H1 (cell line): ENCODE measurements at regions not wholly inside any gene's neighbourhood (a gene's known extent, or its start where the extent isn't known, plus 50 kb on each side); places are given as distances from the start of the nearest gene placed in this dataset.

Experiments used
- BCL11A ChIP-seq, 2 experiments: IDR thresholded peaks; one replicate each; pipeline ENCODE4 v1.6.1; 2011; ENCODE audit warnings: low read depth in 2 of 2, low read length in 2 of 2, mild to moderate bottlenecking in 2 of 2
- JUND ChIP-seq: IDR thresholded peaks from 2 replicates; pipeline ENCODE4 v1.6.1; 2011; ENCODE audit warnings: mild to moderate bottlenecking, improper control_type of control experiment, low read length
- KDM1A ChIP-seq: fragments of 200-600, 300-600 bp; sonication (generic); IDR thresholded peaks from 2 replicates; pipeline ENCODE4 v1.7.1; 2016; ENCODE audit warnings: mild to moderate bottlenecking, low read length, borderline replicate concordance
- POLR2A ChIP-seq, 2 experiments: IDR thresholded peaks; 1 replicate in 1 of 2; 2 replicates in 1 of 2; pipeline ENCODE4 v1.6.1; 2011; ENCODE audit warnings: low read depth in 2 of 2, low read length in 2 of 2, mild to moderate bottlenecking in 2 of 2; ENCODE audit errors: control extremely low read depth in 1 of 2
- RAD21 ChIP-seq, 2 experiments: IDR thresholded peaks in 1 of 2; conservative IDR thresholded peaks in 1 of 2; 2 replicates each; pipeline ENCODE4 v1.6.1; 2011; ENCODE audit warnings: low read depth in 2 of 2, low read length in 2 of 2, improper control_type of control experiment in 1 of 2, inconsistent platforms in 1 of 2, mild to moderate bottlenecking in 1 of 2, moderate library complexity in 1 of 2
- TCF12 ChIP-seq: IDR thresholded peaks from 2 replicates; pipeline ENCODE4 v1.6.1; 2011; ENCODE audit warnings: low read depth, mild to moderate bottlenecking, low read length
- ZNF274 ChIP-seq: IDR thresholded peaks from 2 replicates; pipeline ENCODE4 v1.7.0; 2012; ENCODE audit warnings: low read length, borderline replicate concordance; ENCODE audit errors: extremely low read depth

- TF ChIP-seq RAD21 (IDR thresholded peaks at IDR 0.05 in 1 of 2, conservative IDR thresholded peaks at IDR 0.05 in 1 of 2; ENCODE audit: low read depth in 2 of 2, low read length in 2 of 2) (no peak), TCF12 (no peak), POLR2A (IDR thresholded peaks at IDR 0.05; ENCODE audit: control extremely low read depth in 1 of 2, low read depth in 2 of 2, low read length in 2 of 2) (no peak), BCL11A (IDR thresholded peaks at IDR 0.05; ENCODE audit: low read depth in 2 of 2, low read length in 2 of 2) (no peak), KDM1A (no peak), JUND (no peak), ZNF274 (no peak)
Measured at GRCh38 chr7:131232768-131233167, 94.9 kb upstream of the MKLN1 start (continued).
